ENCODE measurements at regions not wholly inside any gene's neighbourhood (a gene's known extent, or its start where the extent isn't known, plus 50 kb on each side); places are given as distances from the start of the nearest gene placed in this dataset.
"Not testable (repeated sequence)": the region's sequence is repeated elsewhere in the genome, so short reads cannot be mapped to it uniquely, and the experiment has no call there.

- not testable (repeated sequence) for TF ChIP-seq CTCF (optimal IDR thresholded peaks at IDR 0.05 in 1 of 3, IDR thresholded peaks at IDR 0.05 in 1 of 3, conservative IDR thresholded peaks at IDR 0.05 in 1 of 3; ENCODE audit: extremely low read depth in 1 of 3, insufficient read depth in 2 of 3, low read length in 3 of 3); EZH2 (IDR thresholded peaks at IDR 0.05; ENCODE audit: low read length)
These were observed 802.3 kb downstream of the SPATA31A7 start for GRCh38 chr9:61992110-61992509.
